ENCODE measurements at regions not wholly inside any gene's neighbourhood (a gene's known extent, or its start where the extent isn't known, plus 50 kb on each side); places are given as distances from the start of the nearest gene placed in this dataset.
"Not testable (repeated sequence)": the region's sequence is repeated elsewhere in the genome, so short reads cannot be mapped to it uniquely, and the experiment has no call there.

DNA sequence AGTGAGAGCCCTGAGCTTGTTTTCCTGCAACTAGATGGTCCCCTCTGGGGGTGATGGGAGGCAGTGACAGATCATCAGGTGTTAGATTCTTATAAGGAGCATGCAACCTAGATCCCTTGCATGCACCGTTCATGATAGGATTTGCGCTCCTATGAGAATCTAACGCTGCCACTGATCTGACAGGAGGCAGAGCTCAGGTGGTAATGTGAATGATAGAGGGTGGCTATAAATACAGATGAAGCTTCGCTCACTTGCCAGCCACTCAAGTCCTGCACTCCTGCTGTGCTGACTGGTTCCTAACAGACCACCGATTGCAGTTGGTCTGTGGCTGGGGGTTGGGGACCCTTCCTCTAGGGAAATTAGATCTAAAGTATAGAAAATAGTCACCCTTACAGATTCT lies 290.6 kb upstream of the ADCY2 start:
- H3K27me3 ChIP-seq (replicated peaks; ENCODE audit: control insufficient read depth, insufficient read depth, low read length, poor library complexity, severe bottlenecking): no peaks in the 10 kb centered on the region
- H3K4me3 ChIP-seq (ENCODE audit: insufficient read depth, low read depth, low read length, poor library complexity, severe bottlenecking): no peak overlapping the region
- no peak for DNase-seq
- no peaks in the 10 kb centered on the region for H3K9me3 ChIP-seq (ENCODE audit: control insufficient read depth, low read length)
- no peaks in the 10 kb centered on the region for H3K4me1 ChIP-seq (ENCODE audit: control insufficient read depth, insufficient read depth, low read length, poor library complexity, severe bottlenecking)
- H3K27ac ChIP-seq (ENCODE audit: insufficient read depth, low read length, poor library complexity, severe bottlenecking): no peak overlapping the region
- H3K36me3 ChIP-seq (ENCODE audit: control insufficient read depth, insufficient read depth, low read length): no peaks in the 10 kb centered on the region

DNA sequence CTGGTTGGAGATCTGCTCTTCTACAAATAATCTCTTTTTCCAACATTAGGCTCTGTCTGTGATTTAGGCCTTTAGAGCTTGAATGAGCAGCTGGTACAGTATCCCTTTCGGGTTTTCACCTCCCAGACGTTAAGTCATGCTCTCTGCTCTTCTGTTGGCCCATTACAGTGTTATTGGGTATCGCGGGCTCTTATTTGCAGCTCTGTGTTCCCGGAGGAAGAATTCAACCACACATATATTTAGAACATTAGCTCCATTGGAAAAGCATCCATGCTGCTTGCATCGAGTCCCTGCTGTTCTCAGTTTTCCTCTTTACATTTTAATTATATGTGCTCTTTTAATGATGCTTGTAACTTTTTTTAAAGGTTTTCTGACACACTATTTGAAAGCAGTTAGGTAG lies 278.0 kb upstream of the ADCY2 start:
- no peaks in the 10 kb centered on the region for H3K27me3 ChIP-seq (replicated peaks; ENCODE audit: control insufficient read depth, insufficient read depth, low read length, poor library complexity, severe bottlenecking)
- no peaks in the 10 kb centered on the region for H3K9me3 ChIP-seq (ENCODE audit: control insufficient read depth, low read length)
- H3K4me3 ChIP-seq (ENCODE audit: insufficient read depth, low read depth, low read length, poor library complexity, severe bottlenecking): no peak overlapping the region
- H3K36me3 ChIP-seq (ENCODE audit: control insufficient read depth, insufficient read depth, low read length): no peaks in the 10 kb centered on the region
- no peak for DNase-seq
- H3K27ac ChIP-seq (ENCODE audit: insufficient read depth, low read length, poor library complexity, severe bottlenecking): no peak overlapping the region
- H3K4me1 ChIP-seq (ENCODE audit: control insufficient read depth, insufficient read depth, low read length, poor library complexity, severe bottlenecking): no peaks in the 10 kb centered on the region

DNA sequence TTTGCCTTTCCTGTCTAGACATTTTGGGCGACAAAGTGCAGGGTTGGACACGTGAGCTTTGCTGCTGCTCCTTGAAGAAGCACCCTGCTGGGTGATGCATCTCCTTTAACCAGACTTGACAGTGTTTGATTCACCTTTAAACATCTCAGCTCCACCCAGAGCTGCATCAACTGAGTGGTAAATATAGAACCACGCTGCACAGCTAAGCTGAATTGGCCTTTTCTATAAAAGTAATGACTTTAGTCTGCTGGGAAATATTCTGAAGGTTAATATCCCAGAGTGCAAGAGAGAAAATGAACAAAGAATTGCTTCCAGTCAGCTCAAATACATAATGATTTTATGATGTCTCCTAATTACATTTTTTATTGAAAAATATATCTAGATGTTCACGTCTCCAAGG lies 264.3 kb upstream of the ADCY2 start:
- Histone ChIP-seq H3K36me3 (ENCODE audit: control insufficient read depth, insufficient read depth, low read length) (no peaks in the 10 kb centered on the region), H3K9me3 (ENCODE audit: control insufficient read depth, low read length) (no peaks in the 10 kb centered on the region), H3K4me3 (ENCODE audit: insufficient read depth, low read depth, low read length, poor library complexity, severe bottlenecking) (no peak overlapping the region), H3K4me1 (ENCODE audit: control insufficient read depth, insufficient read depth, low read length, poor library complexity, severe bottlenecking) (no peaks in the 10 kb centered on the region), H3K27ac (ENCODE audit: insufficient read depth, low read length, poor library complexity, severe bottlenecking) (no peak overlapping the region), H3K27me3 (replicated peaks; ENCODE audit: control insufficient read depth, insufficient read depth, low read length, poor library complexity, severe bottlenecking) (no peaks in the 10 kb centered on the region)
- no peak for DNase-seq

GRCh38 chr5:7146886-7147285 lies 249.1 kb upstream of the ADCY2 start:
- Histone ChIP-seq H3K4me1 (ENCODE audit: control insufficient read depth, insufficient read depth, low read length, poor library complexity, severe bottlenecking) (no peaks in the 10 kb centered on the region), H3K9me3 (ENCODE audit: control insufficient read depth, low read length) (no peaks in the 10 kb centered on the region), H3K4me3 (ENCODE audit: insufficient read depth, low read depth, low read length, poor library complexity, severe bottlenecking) (no peak overlapping the region), H3K27me3 (replicated peaks; ENCODE audit: control insufficient read depth, insufficient read depth, low read length, poor library complexity, severe bottlenecking) (no peaks in the 10 kb centered on the region), H3K36me3 (ENCODE audit: control insufficient read depth, insufficient read depth, low read length) (no peaks in the 10 kb centered on the region), H3K27ac (ENCODE audit: insufficient read depth, low read length, poor library complexity, severe bottlenecking) (no peak overlapping the region)
- DNase-seq: no peak

- Histone ChIP-seq H3K27me3 (replicated peaks; ENCODE audit: control insufficient read depth, insufficient read depth, low read length, poor library complexity, severe bottlenecking) (no peaks in the 10 kb centered on the region), H3K36me3 (ENCODE audit: control insufficient read depth, insufficient read depth, low read length) (no peaks in the 10 kb centered on the region), H3K27ac (ENCODE audit: insufficient read depth, low read length, poor library complexity, severe bottlenecking) (no peak overlapping the region), H3K4me3 (ENCODE audit: insufficient read depth, low read depth, low read length, poor library complexity, severe bottlenecking) (no peak overlapping the region), H3K9me3 (ENCODE audit: control insufficient read depth, low read length) (no peaks in the 10 kb centered on the region), H3K4me1 (ENCODE audit: control insufficient read depth, insufficient read depth, low read length, poor library complexity, severe bottlenecking) (no peaks in the 10 kb centered on the region)
- DNase-seq: no peak
Observed at GRCh38 chr5:7157083-7157482, 238.9 kb upstream of the ADCY2 start.

DNA sequence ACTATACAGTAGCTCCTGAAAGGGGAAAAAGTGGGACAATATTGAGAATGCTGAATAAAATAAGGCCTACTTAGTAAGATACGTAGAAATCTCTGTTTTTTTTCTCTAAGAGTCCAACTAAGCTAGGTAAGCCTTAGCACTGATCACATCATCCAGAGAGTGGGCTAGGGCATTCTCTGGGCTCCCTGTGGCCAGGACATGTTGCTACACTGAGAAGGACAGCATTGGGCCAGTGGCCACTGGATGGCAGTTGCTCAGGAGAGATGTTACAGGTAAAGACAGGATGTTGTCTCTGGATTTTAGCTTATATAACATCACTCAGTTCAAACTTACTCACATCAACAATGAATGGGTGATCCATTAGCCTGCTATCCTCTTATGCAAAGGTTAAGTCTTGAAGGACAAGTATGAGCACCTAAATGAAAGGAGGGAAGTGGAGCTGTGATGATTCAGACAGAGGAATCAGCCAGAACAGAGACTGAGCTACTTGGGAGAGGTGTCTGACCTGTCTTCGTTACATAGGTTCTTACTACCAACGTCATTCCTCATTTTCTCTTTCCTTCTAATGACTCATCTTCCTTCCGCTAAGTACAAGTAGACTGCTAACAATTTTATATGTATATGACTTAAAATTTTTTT lies 226.6 kb upstream of the ADCY2 start:
- H3K27me3 ChIP-seq (replicated peaks; ENCODE audit: control insufficient read depth, insufficient read depth, low read length, poor library complexity, severe bottlenecking): no peaks in the 10 kb centered on the region
- H3K36me3 ChIP-seq (ENCODE audit: control insufficient read depth, insufficient read depth, low read length): no peaks in the 10 kb centered on the region
- no peak for DNase-seq
- H3K4me1 ChIP-seq (ENCODE audit: control insufficient read depth, insufficient read depth, low read length, poor library complexity, severe bottlenecking): no peaks in the 10 kb centered on the region
- no peak overlapping the region for H3K27ac ChIP-seq (ENCODE audit: insufficient read depth, low read length, poor library complexity, severe bottlenecking)
- H3K4me3 ChIP-seq (ENCODE audit: insufficient read depth, low read depth, low read length, poor library complexity, severe bottlenecking): no peak overlapping the region
- no peaks in the 10 kb centered on the region for H3K9me3 ChIP-seq (ENCODE audit: control insufficient read depth, low read length)

- H3K27me3 ChIP-seq (replicated peaks; ENCODE audit: control insufficient read depth, insufficient read depth, low read length, poor library complexity, severe bottlenecking); DNase-seq; H3K9me3 ChIP-seq (ENCODE audit: control insufficient read depth, low read length); H3K4me3 ChIP-seq (ENCODE audit: insufficient read depth, low read depth, low read length, poor library complexity, severe bottlenecking); H3K36me3 ChIP-seq (ENCODE audit: control insufficient read depth, insufficient read depth, low read length); H3K27ac ChIP-seq (ENCODE audit: insufficient read depth, low read length, poor library complexity, severe bottlenecking); H3K4me1 ChIP-seq (ENCODE audit: control insufficient read depth, insufficient read depth, low read length, poor library complexity, severe bottlenecking): not testable (repeated sequence)
Observed at GRCh38 chr5:7170785-7171184, 225.2 kb upstream of the ADCY2 start.

DNA sequence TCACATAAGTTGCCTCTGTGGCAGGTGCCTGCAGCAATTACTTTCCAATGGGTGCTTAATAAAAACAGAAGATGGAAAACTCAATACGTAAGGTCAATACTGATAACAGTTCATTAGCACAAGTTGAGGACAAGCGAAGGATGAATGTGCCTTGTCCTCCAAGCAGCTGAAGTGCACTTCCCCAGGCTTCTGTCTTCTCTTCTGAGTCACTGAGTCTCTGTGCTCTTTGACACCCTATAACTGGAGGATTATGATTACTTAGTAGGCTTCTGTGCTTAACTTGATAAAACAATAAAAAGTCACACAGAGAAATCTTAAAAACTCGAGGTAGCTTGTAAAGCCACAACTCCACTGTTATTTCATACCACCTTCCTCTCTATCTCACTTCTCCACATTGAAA lies 216.6 kb upstream of the ADCY2 start:
- Histone ChIP-seq H3K4me1 (ENCODE audit: control insufficient read depth, insufficient read depth, low read length, poor library complexity, severe bottlenecking) (no peaks in the 10 kb centered on the region), H3K4me3 (ENCODE audit: insufficient read depth, low read depth, low read length, poor library complexity, severe bottlenecking) (no peak overlapping the region), H3K27me3 (replicated peaks; ENCODE audit: control insufficient read depth, insufficient read depth, low read length, poor library complexity, severe bottlenecking) (no peaks in the 10 kb centered on the region), H3K36me3 (ENCODE audit: control insufficient read depth, insufficient read depth, low read length) (no peaks in the 10 kb centered on the region), H3K9me3 (ENCODE audit: control insufficient read depth, low read length) (no peaks in the 10 kb centered on the region), H3K27ac (ENCODE audit: insufficient read depth, low read length, poor library complexity, severe bottlenecking) (no peak overlapping the region)
- DNase-seq: no peak

DNA sequence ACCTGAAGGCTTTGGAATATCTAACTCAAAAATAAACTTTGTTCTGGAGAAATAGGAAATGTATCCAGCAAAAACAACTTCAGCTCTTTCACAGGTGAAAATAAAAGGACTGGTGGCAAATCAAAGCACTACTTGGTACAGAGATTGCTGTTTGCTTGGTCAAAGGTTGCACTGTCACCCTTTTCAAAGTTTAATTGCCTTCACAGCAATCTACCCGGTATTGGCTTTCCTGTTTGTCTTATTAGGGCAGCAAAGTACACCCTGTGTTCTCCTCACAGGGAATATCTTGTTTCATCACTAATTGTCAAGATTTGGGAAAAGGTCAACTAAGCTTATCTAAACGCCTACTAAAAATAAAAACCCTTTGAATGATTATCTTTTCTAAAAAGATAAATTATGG lies 214.1 kb upstream of the ADCY2 start:
- H3K36me3 ChIP-seq (ENCODE audit: control insufficient read depth, insufficient read depth, low read length): no peaks in the 10 kb centered on the region
- H3K27me3 ChIP-seq (replicated peaks; ENCODE audit: control insufficient read depth, insufficient read depth, low read length, poor library complexity, severe bottlenecking): no peaks in the 10 kb centered on the region
- no peak overlapping the region for H3K27ac ChIP-seq (ENCODE audit: insufficient read depth, low read length, poor library complexity, severe bottlenecking)
- no peaks in the 10 kb centered on the region for H3K9me3 ChIP-seq (ENCODE audit: control insufficient read depth, low read length)
- no peak overlapping the region for H3K4me3 ChIP-seq (ENCODE audit: insufficient read depth, low read depth, low read length, poor library complexity, severe bottlenecking)
- no peaks in the 10 kb centered on the region for H3K4me1 ChIP-seq (ENCODE audit: control insufficient read depth, insufficient read depth, low read length, poor library complexity, severe bottlenecking)
- no peak for DNase-seq

GRCh38 chr5:7185742-7186141 lies 210.2 kb upstream of the ADCY2 start:
- H3K4me1 ChIP-seq (ENCODE audit: control insufficient read depth, insufficient read depth, low read length, poor library complexity, severe bottlenecking): no peaks in the 10 kb centered on the region
- no peaks in the 10 kb centered on the region for H3K27me3 ChIP-seq (replicated peaks; ENCODE audit: control insufficient read depth, insufficient read depth, low read length, poor library complexity, severe bottlenecking)
- no peak overlapping the region for H3K4me3 ChIP-seq (ENCODE audit: insufficient read depth, low read depth, low read length, poor library complexity, severe bottlenecking)
- no peak for DNase-seq
- no peak overlapping the region for H3K27ac ChIP-seq (ENCODE audit: insufficient read depth, low read length, poor library complexity, severe bottlenecking)
- no peaks in the 10 kb centered on the region for H3K36me3 ChIP-seq (ENCODE audit: control insufficient read depth, insufficient read depth, low read length)
- no peaks in the 10 kb centered on the region for H3K9me3 ChIP-seq (ENCODE audit: control insufficient read depth, low read length)

DNA sequence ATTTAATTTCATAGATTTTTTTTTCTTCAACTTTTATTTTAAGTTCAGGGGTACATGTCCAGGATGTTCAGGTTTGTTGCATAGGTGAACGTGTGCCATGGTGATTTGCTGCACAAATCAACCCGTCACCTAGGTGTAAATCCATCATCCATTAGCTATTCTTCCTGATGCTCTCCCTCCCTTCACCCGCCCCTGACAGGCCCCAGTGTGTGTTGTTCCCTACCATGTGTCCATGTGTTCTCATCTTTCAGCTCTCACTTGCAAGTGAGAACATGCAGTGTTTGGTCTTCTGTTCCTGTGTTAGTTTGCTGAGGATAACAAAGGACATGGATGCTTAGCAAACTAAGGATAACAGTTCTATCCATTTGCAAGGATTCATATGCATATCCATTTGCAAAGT lies 209.1 kb upstream of the ADCY2 start:
- Histone ChIP-seq H3K9me3 (ENCODE audit: control insufficient read depth, low read length) (no peaks in the 10 kb centered on the region), H3K27me3 (replicated peaks; ENCODE audit: control insufficient read depth, insufficient read depth, low read length, poor library complexity, severe bottlenecking) (no peaks in the 10 kb centered on the region), H3K27ac (ENCODE audit: insufficient read depth, low read length, poor library complexity, severe bottlenecking) (no peak overlapping the region), H3K36me3 (ENCODE audit: control insufficient read depth, insufficient read depth, low read length) (no peaks in the 10 kb centered on the region), H3K4me3 (ENCODE audit: insufficient read depth, low read depth, low read length, poor library complexity, severe bottlenecking) (no peak overlapping the region), H3K4me1 (ENCODE audit: control insufficient read depth, insufficient read depth, low read length, poor library complexity, severe bottlenecking) (no peaks in the 10 kb centered on the region)
- no peak for DNase-seq
